Uterus (tissue), 3 donors: ENCODE measurements at regions not wholly inside any gene's neighbourhood (a gene's known extent, or its start where the extent isn't known, plus 50 kb on each side); places are given as distances from the start of the nearest gene placed in this dataset.

ENCODE experiments used
- DNase-seq, 2 donors: peaks; one replicate each; pipeline ENCODE4 v3.0.0-alpha.2; 2019 to 2020
- H3K27ac ChIP-seq, 2 donors: fragments of 200-600 bp; sonication (generic); 1 replicate in 1 of 2; 2 replicates in 1 of 2; pipeline ENCODE4 v1.5.1; 2016 to 2018
- H3K27me3 ChIP-seq, 2 donors: fragments of 200-600 bp; sonication (generic); one replicate each; pipeline ENCODE4 v1.5.1; 2018 to 2019; ENCODE audit warnings: control low read depth in 1 of 2
- H3K36me3 ChIP-seq, 2 donors: fragments of 200-600 bp; sonication (generic); one replicate each; pipeline ENCODE4 v1.5.1; 2019; ENCODE audit warnings: control low read depth in 1 of 2
- H3K4me1 ChIP-seq, 2 donors: fragments of 200-600 bp; sonication (generic); one replicate each; pipeline ENCODE4 v1.5.1; 2018 to 2019; ENCODE audit warnings: control low read depth in 1 of 2
- H3K4me3 ChIP-seq, 2 donors: fragments of 200-600 bp; sonication (generic); 1 replicate in 1 of 2; 2 replicates in 1 of 2; pipeline ENCODE4 v1.5.1; 2018 to 2019; ENCODE audit warnings: mild to moderate bottlenecking in 1 of 2
- H3K9me3 ChIP-seq, 2 donors: fragments of 200-600 bp; sonication (generic); one replicate each; pipeline ENCODE4 v1.5.1; 2019; ENCODE audit warnings: control low read depth in 1 of 2
- POLR2A ChIP-seq, 2 donors: fragments of 450-650 bp; IDR thresholded peaks; one replicate each; pipeline ENCODE4 v1.6.1; 2016; ENCODE audit warnings: antibody characterized with exemption in 2 of 2, mild to moderate bottlenecking in 1 of 2, moderate library complexity in 1 of 2
- intact Hi-C: fragments of 100-400 bp; cut with DNase I; formaldehyde crosslinking; loops from one replicate; pipeline ENCODE4 v1.15.1; 2023; ENCODE audit warnings: low total_unique reads
- TF ChIP-seq, protein P1 (sequence below), 4 experiments: fragments of 200-600 bp in 2 of 4; fragments of 450-650 bp in 2 of 4; sonication (generic) in 2 of 4; IDR thresholded peaks; one replicate each; pipeline ENCODE4 v1.5.1; 2016 to 2019; ENCODE audit warnings: antibody characterized with exemption in 4 of 4, mild to moderate bottlenecking in 2 of 4, moderate library complexity in 1 of 4
- donor health status: DM: yes; HTN: yes; CAD: no.

DNA sequence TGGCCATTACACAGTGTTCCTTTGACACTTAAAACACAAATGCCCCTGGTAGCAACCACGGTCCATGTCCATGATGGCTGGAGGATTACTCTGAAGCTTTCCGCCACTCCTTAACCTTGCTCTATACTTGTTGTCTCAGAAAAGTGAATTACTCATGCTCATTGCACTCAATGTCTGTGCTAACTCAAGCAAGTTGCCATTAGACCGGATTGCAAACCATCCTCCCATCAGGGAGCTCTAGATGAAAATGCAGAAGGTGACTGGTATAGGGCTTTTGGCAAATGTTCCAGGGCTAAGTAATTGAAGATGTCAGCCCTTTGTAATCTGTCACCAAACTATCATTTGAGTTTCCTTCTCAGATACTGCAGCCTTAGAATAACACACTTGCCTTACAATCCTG, 1288.3 kb upstream of the B3GALT2 start:
- Histone ChIP-seq H3K4me1 (no peaks in the 10 kb centered on the region), H3K4me3 (no peak overlapping the region), H3K9me3 (no peaks in the 10 kb centered on the region), H3K27me3 (no peaks in the 10 kb centered on the region), H3K36me3 (no peaks in the 10 kb centered on the region), H3K27ac (no peak overlapping the region)
- TF ChIP-seq, protein P1, sequence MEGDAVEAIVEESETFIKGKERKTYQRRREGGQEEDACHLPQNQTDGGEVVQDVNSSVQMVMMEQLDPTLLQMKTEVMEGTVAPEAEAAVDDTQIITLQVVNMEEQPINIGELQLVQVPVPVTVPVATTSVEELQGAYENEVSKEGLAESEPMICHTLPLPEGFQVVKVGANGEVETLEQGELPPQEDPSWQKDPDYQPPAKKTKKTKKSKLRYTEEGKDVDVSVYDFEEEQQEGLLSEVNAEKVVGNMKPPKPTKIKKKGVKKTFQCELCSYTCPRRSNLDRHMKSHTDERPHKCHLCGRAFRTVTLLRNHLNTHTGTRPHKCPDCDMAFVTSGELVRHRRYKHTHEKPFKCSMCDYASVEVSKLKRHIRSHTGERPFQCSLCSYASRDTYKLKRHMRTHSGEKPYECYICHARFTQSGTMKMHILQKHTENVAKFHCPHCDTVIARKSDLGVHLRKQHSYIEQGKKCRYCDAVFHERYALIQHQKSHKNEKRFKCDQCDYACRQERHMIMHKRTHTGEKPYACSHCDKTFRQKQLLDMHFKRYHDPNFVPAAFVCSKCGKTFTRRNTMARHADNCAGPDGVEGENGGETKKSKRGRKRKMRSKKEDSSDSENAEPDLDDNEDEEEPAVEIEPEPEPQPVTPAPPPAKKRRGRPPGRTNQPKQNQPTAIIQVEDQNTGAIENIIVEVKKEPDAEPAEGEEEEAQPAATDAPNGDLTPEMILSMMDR (IDR thresholded peaks at IDR 0.05), result no peak
- no peak for TF ChIP-seq POLR2A (IDR thresholded peaks at IDR 0.05)
- intact Hi-C loops, result no loop called here
- DNase-seq, result no peak

DNA sequence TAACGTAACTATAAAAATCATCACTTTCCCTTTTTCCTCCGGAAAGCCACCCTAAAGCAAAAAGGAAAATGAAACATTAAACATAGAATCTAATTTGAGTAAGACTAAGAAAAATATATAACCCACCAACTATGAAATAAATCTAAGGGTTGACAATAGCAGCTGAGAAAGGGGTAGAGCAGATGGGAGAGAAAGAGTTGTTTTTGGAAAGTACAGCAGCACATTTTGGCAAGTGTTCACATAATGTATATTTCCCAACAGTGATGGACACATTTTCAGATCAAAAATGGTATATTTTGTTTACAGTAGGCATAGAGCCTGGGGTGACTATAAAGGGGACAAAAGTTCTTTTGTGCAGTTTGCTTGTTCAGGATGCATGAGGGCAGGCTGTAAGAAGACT, 1287.4 kb upstream of the B3GALT2 start:
- H3K4me3 ChIP-seq, result no peak overlapping the region
- H3K4me1 ChIP-seq, result no peaks in the 10 kb centered on the region
- intact Hi-C loops, result no loop called here
- DNase-seq, result no peak
- no peaks in the 10 kb centered on the region for H3K27me3 ChIP-seq
- TF ChIP-seq, protein P1 (IDR thresholded peaks at IDR 0.05), result no peak
- TF ChIP-seq POLR2A (IDR thresholded peaks at IDR 0.05), result no peak
- H3K9me3 ChIP-seq, result no peaks in the 10 kb centered on the region
- H3K36me3 ChIP-seq, result no peaks in the 10 kb centered on the region
- H3K27ac ChIP-seq, result no peak overlapping the region

DNA sequence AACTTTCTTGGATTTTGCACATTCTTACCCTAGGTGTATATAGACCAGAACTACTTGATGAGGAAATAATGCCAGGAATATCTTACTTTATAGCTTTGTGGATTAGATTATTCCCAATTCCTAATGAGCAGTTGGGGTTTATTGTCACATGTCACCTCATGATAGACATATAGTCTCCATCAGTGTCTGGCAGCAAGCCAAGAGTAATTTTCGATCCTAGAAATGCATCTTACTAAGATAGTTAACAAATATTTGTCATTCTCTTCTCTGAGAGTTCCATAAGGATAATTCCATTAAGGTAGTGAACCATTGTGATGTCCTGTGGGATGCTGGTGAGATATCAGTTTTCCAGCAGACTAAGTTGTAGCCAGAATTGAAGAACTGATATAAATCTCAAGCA, 1282.9 kb upstream of the B3GALT2 start:
- no peaks in the 10 kb centered on the region for H3K36me3 ChIP-seq
- no peaks in the 10 kb centered on the region for H3K9me3 ChIP-seq
- H3K4me3 ChIP-seq, result no peak overlapping the region
- intact Hi-C loops, result no loop called here
- H3K27me3 ChIP-seq, result no peaks in the 10 kb centered on the region
- H3K27ac ChIP-seq, result no peak overlapping the region
- H3K4me1 ChIP-seq, result no peaks in the 10 kb centered on the region
- TF ChIP-seq POLR2A (IDR thresholded peaks at IDR 0.05), result no peak
- TF ChIP-seq, protein P1 (IDR thresholded peaks at IDR 0.05), result no peak
- no peak for DNase-seq

- no peaks in the 10 kb centered on the region for H3K36me3 ChIP-seq
- no peaks in the 10 kb centered on the region for H3K9me3 ChIP-seq
- no peaks in the 10 kb centered on the region for H3K4me1 ChIP-seq
- no peak overlapping the region for H3K4me3 ChIP-seq
- H3K27me3 ChIP-seq, result no peaks in the 10 kb centered on the region
- TF ChIP-seq, protein P1 (IDR thresholded peaks at IDR 0.05), result no peak
- no peak for TF ChIP-seq POLR2A (IDR thresholded peaks at IDR 0.05)
- intact Hi-C loops, result no loop called here
- no peak for DNase-seq
- H3K27ac ChIP-seq, result no peak overlapping the region
Observed at GRCh38 chr1:194466706-194467105, 1280.3 kb upstream of the B3GALT2 start.

- no peaks in the 10 kb centered on the region for H3K4me1 ChIP-seq
- intact Hi-C loops, result no loop called here
- no peaks in the 10 kb centered on the region for H3K36me3 ChIP-seq
- no peak overlapping the region for H3K27ac ChIP-seq
- TF ChIP-seq, protein P1 (IDR thresholded peaks at IDR 0.05), result no peak
- TF ChIP-seq POLR2A (IDR thresholded peaks at IDR 0.05), result no peak
- DNase-seq, result no peak
- no peaks in the 10 kb centered on the region for H3K9me3 ChIP-seq
- H3K27me3 ChIP-seq, result no peaks in the 10 kb centered on the region
- H3K4me3 ChIP-seq, result no peak overlapping the region
Observed at GRCh38 chr1:194447636-194448035, 1261.2 kb upstream of the B3GALT2 start.
